BE2C (cell line): ENCODE measurements at regions not wholly inside any gene's neighbourhood (a gene's known extent, or its start where the extent isn't known, plus 50 kb on each side); places are given as distances from the start of the nearest gene placed in this dataset.

Source experiments
- DNase-seq: peaks from one replicate; pipeline ENCODE4 v3.0.0-alpha.2; 2020
- H3K27me3 ChIP-seq: fragments of 250-450 bp; sonication (Bioruptor Pico); 2 replicates; pipeline ENCODE4 v1.5.1; 2020; ENCODE audit warnings: mild to moderate bottlenecking
- H3K36me3 ChIP-seq: fragments of 250-450 bp; sonication (Bioruptor Pico); 2 replicates; pipeline ENCODE4 v1.5.1; 2020; ENCODE audit warnings: mild to moderate bottlenecking
- H3K4me1 ChIP-seq: fragments of 250-450 bp; sonication (Bioruptor Pico); 2 replicates; pipeline ENCODE4 v1.5.1; 2020
- H3K4me3 ChIP-seq: 2 replicates; pipeline ENCODE4 v1.5.1; 2011; ENCODE audit warnings: low read depth, low read length
- H3K9me3 ChIP-seq: fragments of 250-450 bp; sonication (Bioruptor Pico); 2 replicates; pipeline ENCODE4 v1.5.1; 2020
- CTCF ChIP-seq: IDR thresholded peaks from 2 replicates; pipeline ENCODE4 v1.5.1; 2012; ENCODE audit warnings: mild to moderate bottlenecking, low read depth, low read length

DNA sequence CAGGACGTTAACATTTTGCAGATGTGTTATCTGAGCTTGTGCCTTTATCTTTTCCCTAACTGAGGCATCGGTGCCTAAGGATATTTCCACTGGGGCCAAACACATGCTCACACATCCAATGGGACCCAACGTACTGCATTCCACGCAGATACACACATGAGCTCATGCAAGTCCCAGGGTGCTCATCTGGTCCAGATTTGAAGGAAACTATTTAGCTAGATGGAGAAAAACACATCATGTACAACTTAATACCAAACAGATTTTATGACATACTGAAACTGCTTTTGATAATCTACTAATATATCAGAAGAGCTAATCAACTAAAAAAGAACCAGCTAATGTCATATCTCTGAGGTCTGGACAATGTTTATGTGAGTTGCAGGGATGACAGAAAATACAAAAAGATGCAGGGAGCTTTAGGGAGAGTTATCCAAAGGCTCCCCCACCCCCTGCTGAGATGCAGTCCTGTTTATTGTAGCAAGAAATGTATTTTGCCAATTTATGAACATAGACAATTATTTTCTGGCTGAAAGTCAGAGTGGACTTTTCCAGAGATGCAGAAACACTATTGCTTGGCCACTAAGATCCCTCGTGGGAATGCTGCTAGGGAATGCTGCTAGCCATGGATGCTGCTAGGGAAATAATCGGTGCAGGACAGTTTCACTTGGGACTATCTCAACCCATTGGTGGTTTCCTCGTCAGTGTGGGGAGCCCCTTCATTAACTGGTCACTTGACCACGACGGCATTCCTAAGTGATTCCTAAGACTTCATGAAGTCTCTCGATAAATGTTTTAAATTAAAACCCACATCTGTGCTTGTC is 172.8 kb downstream of the SMIM20 start:
- Histone ChIP-seq H3K4me1 (peaks cover 3% of the 10 kb centered on the region; the same call in 1 of the 2 replicates), H3K36me3 (no peaks in the 10 kb centered on the region), H3K27me3 (peaks cover 8% of the 10 kb centered on the region; the same call in 1 of the 2 replicates), H3K9me3 (no peaks in the 10 kb centered on the region), H3K4me3 (no peak overlapping the region)
- DNase-seq, result no peak
- TF ChIP-seq CTCF, result no peak

GRCh38 chr4:26088433-26088928 is 174.5 kb downstream of the SMIM20 start:
- Histone ChIP-seq H3K27me3 (peaks cover 8% of the 10 kb centered on the region; the same call in 1 of the 2 replicates), H3K4me1 (peaks cover 3% of the 10 kb centered on the region; the same call in 1 of the 2 replicates), H3K36me3 (no peaks in the 10 kb centered on the region), H3K4me3 (no peak overlapping the region), H3K9me3 (no peaks in the 10 kb centered on the region)
- DNase-seq, result no peak
- no peak for TF ChIP-seq CTCF

DNA sequence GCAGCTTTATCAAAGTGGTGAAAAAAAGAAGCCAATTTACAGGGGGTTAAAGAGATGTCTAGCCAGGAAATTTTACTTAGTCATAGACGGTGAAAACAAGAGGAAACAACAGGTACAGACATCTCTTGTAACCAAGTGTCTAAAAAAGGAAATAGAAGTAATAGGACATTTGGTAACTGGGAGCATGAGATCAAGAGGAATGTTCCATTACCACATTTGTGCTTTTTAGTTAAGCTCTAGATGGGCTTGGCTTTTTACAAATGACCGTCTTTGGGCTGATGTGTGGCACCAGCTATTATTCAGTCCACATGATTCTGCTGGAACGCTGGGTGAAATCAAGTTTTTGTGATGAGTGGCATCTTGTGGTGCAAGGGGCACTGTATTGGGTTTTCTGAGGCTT is 179.5 kb downstream of the SMIM20 start:
- no peaks in the 10 kb centered on the region for H3K27me3 ChIP-seq
- no peak for DNase-seq
- H3K4me3 ChIP-seq, result no peak overlapping the region
- H3K36me3 ChIP-seq, result no peaks in the 10 kb centered on the region
- no peaks in the 10 kb centered on the region for H3K4me1 ChIP-seq
- no peaks in the 10 kb centered on the region; the same call in 1 of the 2 replicates for H3K9me3 ChIP-seq
- no peak for TF ChIP-seq CTCF

DNA sequence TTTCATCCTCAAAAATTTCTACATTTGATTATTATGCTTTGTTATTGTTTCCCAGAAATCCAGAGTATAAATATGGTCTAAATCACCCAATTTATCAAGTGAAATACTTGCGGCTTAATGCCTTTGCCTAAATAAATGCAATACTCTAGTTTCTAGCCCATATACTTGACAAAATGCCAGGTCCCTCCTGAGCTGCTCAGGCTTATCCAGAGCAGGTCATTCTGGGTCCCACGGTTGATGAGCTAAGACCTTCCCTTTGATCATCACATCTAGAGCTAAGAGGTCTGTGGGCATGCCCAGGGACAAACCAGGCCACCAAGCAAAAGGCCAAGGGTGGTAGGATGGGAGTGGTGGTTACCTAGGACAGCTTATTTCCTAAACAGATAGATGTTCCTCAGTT is 180.1 kb downstream of the SMIM20 start:
- H3K4me3 ChIP-seq, result no peak overlapping the region
- H3K36me3 ChIP-seq, result no peaks in the 10 kb centered on the region
- H3K4me1 ChIP-seq, result no peaks in the 10 kb centered on the region
- no peaks in the 10 kb centered on the region for H3K27me3 ChIP-seq
- H3K9me3 ChIP-seq, result no peaks in the 10 kb centered on the region; the same call in 1 of the 2 replicates
- no peak for TF ChIP-seq CTCF
- DNase-seq, result no peak

DNA sequence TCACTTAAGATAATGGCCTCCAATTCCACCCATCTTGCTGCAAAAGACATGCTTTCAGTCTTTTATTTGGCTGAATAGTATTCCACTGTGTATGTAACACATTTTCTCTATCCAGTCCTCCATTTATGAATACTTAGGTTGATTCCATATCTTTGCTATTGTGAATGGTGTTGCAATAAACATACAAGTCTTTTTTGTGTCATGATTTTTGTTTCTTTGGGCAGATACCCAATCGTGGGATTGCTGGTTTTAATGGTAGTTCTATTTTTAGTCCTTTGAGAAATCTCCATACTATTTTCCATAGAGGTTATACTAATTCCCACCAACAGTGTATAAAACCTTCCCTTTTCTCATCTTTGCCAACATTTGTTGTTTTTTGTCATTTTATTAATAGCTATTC is 180.9 kb downstream of the SMIM20 start:
- no peaks in the 10 kb centered on the region for H3K36me3 ChIP-seq

More for the DNA sequence above, 180.9 kb downstream of the SMIM20 start:
- H3K4me3 ChIP-seq, result no peak overlapping the region
- no peak for DNase-seq
- H3K9me3 ChIP-seq, result no peaks in the 10 kb centered on the region; the same call in 1 of the 2 replicates
- TF ChIP-seq CTCF, result no peak
- H3K4me1 ChIP-seq, result no peaks in the 10 kb centered on the region
- no peaks in the 10 kb centered on the region for H3K27me3 ChIP-seq
